SH-SY5Y (cell line): ENCODE measurements at regions not wholly inside any gene's neighbourhood (a gene's known extent, or its start where the extent isn't known, plus 50 kb on each side); places are given as distances from the start of the nearest gene placed in this dataset.

Experiments
- GATA2 ChIP-seq: IDR thresholded peaks from 2 replicates; pipeline ENCODE4 v1.6.1; 2011; ENCODE audit warnings: mild to moderate bottlenecking, low read depth, low read length
- GATA3 ChIP-seq: IDR thresholded peaks from 2 replicates; pipeline ENCODE4 v1.6.1; 2011; ENCODE audit warnings: low read depth, mild to moderate bottlenecking, low read length, moderate library complexity

- TF ChIP-seq GATA2 (no peak), GATA3 (no peak)
Observed at GRCh38 chr16:85495259-85495658, 117.9 kb upstream of the GSE1 start.
